SU-DHL-6 (cell line): ENCODE measurements at regions not wholly inside any gene's neighbourhood (a gene's known extent, or its start where the extent isn't known, plus 50 kb on each side); places are given as distances from the start of the nearest gene placed in this dataset.

Experiments used
- CTCF ChIP-seq: fragments of 200-600 bp; sonication (generic); IDR thresholded peaks from one replicate; pipeline ENCODE4 v1.5.1; 2017; ENCODE audit warnings: antibody characterized with exemption, mild to moderate bottlenecking, low read length, moderate library complexity; ENCODE audit not compliant: insufficient read depth, poor library complexity, severe bottlenecking
- EZH2phosphoT487 ChIP-seq: fragments of 200-600 bp; sonication (generic), shearing (Covaris generic); conservative IDR thresholded peaks from 2 replicates; pipeline ENCODE4 v1.6.1; 2018; ENCODE audit warnings: mild to moderate bottlenecking, antibody characterized with exemption, low read length, moderate library complexity, mixed read lengths

GRCh38 chr5:105392122-105392709, 1829.6 kb upstream of the NUDT12 start:
- no peak for TF ChIP-seq CTCF
- no peak for TF ChIP-seq EZH2phosphoT487
